GM21528 (cell line): ENCODE measurements at regions not wholly inside any gene's neighbourhood (a gene's known extent, or its start where the extent isn't known, plus 50 kb on each side); places are given as distances from the start of the nearest gene placed in this dataset.

Source experiments
- ATAC-seq: cut with Tn5 transposase; IDR thresholded peaks from one replicate; pipeline ENCODE4 v1.9.1; 2021; ENCODE audit warnings: mild to moderate bottlenecking, moderate library complexity; ENCODE audit not compliant: unreplicated experiment, low FRiP score

DNA sequence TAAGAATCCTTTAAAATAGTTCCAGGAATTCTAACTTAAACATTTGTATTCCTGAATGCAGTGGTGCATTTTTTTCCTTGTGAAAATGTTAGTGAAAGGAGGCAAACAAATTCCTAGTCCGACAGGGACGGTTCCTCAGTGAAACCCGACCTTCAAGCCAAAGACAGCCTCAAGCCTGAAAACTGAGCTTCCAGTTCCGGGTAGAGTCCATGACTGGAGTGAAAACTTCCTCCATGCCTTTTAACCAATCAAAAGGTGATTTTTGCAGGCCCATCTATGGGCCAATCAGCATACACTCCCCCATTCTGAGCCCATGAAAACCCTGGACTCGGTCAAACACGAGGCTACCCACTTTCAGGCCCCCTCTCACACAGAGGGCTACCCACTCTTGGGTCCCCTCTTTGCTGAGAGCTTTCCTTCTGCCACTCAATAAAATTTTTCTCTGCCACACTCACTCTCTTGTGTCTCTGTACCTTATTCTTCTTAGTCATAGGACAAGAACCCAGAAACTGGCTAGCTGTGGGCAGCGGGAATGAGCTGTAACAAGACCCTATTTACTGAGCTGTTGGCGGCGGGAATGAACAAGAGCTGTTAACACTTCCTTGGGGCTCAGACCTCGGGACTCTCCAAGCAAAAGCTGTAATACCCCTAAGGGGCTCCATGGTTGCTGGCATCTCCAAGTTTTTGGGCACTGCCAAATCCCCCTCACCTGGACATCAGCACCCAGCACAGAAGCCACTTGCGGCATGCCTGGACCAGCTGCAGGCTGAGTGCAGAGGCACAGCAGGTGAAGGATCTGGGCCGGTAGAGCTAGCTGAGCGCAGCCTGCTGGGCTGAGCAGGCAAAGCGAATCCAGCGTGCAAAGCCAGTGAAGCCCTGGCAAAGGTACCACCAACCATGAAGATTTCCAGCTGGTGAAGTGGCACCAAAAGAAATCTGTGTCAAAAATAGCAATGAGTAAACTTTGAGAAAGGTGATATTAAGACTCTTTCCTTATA is 598.8 kb downstream of the MCTP2 start:
- no peak for ATAC-seq

DNA sequence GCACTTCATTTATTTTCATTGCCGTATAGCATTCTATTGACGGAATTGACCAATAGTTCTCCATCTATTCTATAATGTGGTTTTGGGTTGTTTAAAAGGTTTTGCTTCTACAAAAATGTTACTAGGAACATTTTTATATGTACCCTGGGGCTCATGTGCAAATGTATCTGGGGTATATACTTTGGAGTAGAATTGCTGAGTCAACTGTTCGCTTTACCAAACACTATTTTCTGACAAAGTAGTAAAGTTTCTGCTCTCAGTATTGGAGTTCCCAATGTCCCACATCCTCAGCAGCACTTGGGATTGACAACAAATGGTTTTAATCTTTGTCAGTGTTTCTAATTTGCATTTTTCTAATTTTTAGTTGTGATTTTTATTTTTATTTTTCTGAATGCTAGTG is 602.6 kb downstream of the MCTP2 start:
- ATAC-seq: no peak

DNA sequence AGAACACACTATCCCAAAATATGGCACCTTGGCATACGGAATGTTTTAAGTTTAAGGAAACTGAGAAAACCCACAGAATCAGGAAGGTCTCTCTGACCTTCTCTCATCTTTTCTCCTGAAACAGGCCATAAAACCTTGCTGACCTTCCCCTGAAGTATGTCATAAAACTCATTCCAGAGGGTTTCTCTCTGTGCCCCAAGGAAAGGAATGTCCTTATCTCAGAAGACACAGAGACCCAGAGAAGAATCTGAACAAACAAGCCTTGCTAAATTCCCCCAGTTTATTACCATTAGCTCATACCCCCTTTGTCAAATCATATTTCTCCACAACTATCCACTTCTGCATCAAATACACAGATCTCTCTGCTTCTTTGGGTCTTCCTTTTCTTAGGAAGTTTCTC is 603.1 kb downstream of the MCTP2 start:
- no peak for ATAC-seq

DNA sequence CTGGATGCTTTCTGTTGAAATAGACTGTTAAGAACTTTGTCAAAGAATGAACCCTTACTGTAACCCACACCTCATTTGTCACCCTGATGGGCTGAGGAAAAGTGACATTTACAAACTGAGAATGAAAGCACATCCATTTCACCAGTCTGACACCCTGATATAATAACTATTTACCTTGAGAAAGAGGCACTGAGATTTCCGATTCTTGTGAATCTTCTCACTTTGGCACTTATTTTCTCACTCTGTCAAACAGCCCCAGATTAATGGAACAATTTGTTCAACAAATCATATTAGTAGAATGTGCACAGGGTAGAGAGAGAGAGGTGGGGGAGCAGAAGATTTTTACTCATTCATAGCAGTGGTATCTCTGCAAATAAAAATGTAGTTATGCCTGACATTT is 606.9 kb downstream of the MCTP2 start:
- ATAC-seq: no peak

DNA sequence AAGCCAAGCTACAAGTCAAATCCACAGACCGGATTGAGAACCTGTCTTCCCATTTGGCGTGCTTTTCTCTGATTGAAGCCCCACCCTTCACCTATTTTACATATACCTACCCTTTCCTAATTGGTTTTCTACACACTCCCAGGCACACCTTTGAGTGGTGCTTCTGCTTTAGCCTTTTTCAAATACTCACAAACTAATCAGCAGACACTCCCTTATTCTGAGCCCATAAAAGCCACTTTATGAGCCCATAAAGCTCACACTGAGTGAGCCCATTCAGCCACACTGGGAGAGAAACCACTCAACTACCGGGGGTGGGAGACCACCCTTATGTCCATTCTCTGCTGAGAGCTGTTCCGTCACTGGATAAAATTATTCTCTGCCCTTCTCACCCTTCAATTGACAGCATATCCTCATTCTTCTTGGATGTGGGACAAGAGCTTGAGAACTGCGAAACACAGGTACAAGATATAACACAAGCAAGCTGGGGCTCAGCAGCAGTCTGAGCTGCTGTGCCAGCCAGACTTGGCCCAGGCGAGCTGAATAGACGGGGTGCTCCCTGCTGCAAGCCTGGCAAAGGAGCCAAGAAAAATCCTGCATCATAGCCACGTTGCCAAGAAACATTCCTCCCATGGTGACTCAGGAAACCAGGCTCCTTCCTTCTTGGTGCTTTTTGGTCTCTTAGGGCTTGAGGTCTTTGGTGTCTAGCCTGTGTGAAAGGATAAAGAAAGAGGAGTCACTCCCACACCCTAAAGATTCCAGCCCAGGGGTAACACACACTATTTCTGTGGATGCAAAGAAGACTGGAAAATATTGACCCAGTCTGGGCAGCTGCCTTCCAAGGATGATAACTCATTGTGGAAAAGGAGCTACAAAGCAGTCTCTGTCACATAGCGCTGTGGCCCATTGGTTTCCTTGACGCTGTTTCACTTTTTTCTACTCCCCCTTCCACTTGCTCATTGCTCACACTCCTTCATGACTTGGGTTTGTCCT is 609.7 kb downstream of the MCTP2 start:
- no peak for ATAC-seq

DNA sequence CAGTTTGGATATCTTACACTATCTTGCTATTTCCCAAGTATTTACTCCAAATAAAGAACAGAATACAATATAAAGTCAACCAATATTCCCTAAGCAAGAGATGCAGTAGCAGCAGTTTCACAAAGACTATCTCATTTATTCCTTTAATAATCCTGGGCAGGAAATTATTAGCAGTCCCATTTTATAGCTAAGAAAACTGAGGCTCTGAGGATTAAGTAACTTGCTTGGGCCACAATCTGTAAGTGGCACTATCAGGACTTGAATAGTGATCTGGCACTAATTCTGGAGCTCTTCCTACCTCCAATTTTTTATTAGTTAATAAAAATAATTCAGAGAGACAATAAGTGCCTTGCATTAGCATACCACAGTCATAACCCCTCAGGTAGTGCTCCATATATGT is 611.7 kb downstream of the MCTP2 start:
- ATAC-seq: no peak

DNA sequence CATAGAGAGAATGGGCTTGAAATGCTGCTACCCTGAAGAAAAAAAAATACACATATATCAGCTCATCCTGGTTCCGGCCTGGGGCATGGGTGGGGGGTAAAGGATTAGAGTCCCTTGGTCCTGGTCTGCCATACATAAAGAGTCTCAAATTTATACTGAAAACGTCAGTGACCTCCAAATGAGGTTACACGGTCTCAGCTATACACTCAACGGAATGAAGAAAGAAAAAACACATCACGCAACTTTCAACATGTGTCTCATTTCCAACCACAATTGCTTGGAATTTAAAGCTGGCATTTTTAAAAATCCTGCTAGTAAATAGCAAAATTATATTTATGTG is 612.8 kb downstream of the MCTP2 start:
- ATAC-seq: no peak

DNA sequence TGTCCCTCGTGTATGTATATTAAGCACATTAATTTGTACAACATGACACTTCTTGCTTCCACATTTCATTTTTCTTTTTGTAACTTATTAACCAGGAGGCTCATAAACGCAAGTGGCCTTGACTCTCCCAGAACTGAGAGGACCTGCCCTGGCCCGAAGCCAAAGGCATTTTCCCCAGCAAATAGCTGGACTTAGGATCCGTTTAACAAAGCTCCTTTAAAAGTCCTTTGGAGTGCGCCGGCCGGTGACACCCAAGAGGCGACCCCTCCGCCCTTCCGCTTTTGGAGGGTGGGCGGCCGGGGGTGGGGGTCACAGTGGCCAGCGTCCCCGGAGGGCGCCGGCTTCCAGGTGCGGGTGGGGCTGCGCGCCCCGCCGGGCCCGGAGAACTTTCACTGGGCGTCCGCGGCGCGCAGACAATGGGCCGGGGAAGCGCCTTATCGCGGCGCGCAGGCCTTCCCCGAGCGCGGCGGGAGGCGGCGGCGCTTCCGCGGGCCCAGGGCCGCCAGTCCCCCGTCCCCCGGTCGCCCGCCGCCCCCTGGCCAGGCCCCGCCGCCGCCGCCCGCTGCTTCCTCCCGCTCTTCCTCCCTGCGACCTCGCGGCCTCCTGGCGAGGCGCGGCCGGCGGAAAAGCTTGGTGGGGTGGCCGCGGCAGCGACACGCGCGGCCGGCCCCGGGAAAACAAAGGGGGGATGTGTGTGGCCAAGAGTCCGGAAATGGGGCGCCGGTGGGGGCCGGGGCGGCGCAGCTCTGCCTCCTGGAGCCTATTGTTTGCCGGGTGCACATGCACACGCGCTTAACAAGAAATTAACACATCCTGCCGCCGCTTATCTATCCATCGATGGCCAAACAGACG is 613.4 kb downstream of the MCTP2 start:
- no peak for ATAC-seq

DNA sequence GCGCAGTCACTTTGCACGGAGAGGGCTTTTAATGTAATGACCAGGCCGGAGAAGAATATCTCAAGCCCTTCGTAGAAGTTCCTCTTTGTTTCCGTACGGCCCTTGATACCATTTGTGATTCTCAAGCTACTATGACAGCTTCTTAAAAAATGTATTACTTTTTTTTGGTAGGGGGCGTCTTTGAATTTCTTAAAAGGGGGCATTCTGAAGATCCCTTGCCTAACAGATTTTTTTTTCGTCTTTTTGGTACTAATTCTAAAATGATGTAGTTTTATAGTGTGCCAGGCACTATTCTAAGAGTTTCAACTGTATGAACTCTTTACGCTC is 614.0 kb downstream of the MCTP2 start:
- ATAC-seq: no peak

DNA sequence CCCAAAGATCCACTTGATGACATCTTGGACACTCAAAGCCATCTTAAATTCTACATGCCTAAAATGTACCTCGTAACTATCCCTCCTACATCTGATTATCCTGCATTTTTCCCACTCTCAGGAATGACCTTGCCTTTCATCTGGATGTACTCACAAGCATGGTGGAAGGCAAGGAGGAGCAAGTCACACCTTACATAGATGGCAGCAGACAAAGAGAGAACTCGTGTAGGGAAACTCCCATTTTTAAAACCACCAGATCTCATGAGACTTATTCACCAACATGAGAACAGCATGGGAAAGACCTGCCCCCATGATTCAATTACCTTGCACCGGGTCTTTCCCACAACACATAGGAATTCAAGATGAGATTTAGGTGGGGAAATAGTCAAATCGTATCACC is 616.0 kb downstream of the MCTP2 start:
- no peak for ATAC-seq

DNA sequence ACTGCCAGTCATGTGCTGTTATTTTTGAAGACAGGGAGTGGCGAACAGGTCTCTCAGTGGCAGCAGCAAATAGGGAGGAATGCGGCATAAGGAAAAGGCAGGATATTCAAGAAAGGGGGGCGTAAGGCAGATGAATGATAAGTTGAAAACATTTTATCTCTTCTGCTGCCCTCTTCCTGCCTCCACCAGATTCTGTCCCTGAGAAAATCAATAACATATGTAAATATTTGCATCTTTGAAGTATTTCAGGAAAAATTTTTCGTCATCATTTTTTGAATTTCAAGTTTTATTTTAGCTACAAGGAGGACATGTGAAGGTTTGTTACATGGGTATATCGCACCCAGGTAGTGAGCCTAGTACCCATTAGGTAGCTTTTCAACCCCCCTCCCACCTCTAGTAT is 616.7 kb downstream of the MCTP2 start:
- no peak for ATAC-seq

DNA sequence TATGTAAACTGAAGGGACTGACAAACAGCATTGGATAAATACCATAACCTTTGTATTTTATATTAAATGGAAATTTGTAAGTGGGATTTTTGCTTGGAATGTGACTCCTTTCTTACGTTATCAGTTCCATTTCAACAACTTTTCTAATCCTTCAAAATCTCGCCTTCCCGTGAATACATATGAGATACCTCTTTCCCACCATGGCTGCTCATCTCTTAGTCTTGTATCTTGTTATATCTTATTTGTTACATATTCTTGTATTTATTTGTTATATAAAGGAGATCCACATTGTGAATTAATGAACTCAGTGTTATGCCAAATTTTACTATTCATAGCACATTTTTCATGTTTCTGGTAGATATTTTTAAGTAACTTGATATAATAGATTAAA is 623.7 kb downstream of the MCTP2 start:
- ATAC-seq: no peak

DNA sequence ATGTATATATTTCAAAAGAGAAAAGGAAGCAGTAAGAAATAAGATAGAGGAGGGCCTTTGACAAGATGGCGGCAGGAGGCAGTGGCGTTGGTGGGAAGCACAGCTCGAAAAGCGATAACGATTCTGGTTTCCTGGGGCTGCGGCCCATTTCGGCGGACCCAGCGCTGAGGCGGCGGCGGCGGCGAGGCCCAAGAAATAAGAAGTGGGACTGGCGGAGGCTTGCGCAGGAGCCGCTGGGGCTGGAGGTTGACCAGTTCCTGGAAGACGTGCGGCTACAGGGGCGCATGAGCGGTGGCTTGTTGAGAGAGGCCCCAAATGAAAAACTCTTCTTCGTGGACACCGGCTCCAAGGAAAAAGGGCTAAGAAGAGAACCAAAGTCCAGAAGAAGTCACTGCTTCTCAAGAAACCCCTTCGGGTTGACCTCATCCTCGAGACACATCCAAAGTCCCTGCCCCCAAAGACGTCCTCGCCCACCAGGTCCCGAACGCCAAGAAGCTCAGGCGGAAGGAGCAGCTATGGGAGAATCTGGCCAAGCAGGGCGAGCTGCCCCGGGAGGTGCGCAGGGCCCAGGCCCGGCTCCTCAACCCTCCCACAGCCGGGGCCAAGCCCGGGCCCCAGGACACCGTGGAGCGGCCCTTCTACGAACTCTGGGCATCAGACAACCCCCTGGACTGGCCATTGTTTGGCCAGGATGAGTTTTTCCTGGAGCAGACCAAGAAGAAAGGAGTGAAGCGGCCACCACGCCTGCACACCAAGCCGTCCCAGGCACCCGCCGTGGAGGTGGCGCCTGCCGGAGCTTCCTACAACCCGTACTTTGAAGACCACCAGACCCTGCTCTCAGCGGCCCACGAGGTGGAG is 624.3 kb downstream of the MCTP2 start:
- no peak for ATAC-seq

DNA sequence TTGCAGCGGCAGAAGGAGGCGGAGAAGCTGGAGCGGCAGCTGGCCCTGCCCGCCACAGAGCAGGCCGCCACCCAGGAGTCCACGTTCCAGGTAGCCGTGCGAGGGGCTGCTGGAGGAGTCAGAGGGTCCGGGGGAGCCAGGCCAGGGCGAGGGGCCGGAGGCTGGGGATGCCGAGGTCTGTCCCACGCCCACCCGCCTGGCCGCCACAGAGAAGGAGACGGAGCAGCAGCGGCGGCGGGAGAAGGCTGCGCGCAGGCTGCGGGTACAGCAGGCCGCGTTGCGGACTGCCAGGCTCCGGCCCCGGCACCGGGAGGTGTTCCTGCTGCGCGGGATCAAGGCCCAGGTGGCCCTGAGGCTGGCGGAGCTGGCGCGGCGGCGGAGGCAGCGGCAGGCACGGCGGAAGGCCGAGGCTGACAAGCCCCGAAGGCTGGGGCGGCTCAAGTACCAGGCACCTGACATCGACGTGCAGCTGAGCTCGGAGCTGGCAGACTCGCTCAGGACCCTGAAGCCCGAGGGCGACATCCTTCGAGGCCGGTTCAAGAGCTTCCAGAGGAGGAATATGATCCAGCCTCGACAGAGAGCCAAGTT is 625.0 kb downstream of the MCTP2 start:
- no peak for ATAC-seq

DNA sequence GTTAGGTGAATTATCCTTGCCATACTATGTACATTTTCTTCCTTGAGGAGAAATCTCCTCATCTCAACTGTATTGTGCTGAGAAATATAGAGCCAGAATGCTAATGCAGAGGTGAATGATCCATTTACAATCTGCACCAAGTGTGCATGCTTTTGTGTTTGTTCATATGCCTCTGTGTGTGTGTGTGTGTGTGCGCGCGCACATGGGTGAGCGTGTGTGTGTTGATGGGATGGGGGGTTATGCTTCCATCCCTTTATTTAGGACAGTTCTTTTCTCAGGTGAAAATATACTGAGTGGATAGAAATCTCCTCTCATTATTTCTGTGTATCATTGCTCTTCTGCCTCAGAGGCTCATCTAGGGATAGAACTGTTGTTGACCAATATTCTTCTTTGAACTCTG is 626.1 kb downstream of the MCTP2 start:
- no peak for ATAC-seq

DNA sequence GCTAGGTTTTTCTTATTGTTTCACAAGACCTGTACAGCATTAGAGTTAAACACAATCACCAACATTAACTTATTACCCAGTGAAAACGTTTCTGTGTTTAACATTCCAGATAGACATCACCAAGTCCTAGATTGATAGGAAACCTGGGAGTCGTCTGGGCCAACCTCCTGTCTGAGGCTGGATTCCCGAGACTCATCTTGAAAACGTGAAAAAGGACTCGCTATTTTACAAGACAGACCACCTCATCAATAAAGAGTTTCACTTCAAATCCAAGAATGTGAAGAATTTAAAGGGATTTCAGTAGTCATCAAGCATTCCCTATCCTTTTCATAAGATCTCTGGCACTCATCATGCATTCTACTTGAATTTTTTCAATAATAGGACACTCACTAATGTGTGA is 626.6 kb downstream of the MCTP2 start:
- ATAC-seq: no peak

DNA sequence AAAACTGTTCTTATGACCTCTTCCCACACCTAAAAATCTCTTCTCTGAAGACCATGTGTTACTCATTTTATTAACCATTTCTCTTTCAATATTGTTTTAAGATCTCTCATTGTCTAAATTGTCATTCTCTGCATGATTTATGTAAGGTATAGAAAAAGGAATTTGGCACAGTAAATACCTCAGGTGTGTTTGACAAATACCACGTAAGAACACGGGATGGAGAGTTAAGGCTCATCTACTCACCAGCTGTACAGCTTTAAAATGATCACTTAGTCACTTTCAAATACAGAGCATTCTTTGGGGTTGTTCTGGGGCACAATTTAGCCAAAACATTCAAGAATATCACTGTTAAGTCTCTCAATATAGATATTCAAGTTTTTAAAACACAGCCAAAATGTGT is 627.1 kb downstream of the MCTP2 start:
- no peak for ATAC-seq

DNA sequence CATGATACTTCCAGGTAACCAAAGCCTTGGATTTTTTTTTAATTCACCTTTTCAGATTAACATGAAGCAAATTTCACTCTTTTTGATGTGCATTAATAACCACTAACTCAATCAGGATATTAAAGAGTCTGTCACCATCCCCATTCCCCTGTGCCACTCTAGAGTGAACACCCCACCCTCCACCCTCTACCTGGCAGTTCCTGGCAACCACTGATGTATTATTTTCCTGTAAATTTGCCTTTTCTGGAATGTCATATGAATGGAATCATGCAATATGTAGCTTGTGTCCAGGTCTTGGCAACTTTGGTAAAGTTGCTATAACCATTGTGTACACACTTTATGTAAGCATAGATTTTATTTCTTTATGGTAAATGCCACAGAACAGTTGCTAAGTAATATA is 627.6 kb downstream of the MCTP2 start:
- no peak for ATAC-seq

DNA sequence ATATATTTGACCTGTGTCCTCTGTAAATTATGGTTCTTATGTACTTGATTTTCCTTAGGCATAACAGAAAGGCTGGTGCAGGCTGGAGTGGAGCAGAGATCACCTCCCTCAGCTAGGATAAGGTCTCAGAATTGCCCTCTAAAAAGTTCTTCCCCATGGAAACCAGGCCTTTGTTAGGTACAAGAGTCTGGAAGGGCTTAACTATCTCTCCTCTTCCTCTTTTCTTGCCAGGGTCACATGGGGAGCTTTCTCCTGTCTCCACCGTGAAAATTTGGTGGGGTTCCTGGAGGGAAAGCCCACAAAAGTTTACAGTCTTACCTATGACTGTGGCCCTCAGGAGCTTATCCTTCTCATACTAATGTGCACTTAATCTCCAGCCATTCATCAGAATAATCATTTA is 633.2 kb downstream of the MCTP2 start:
- no peak for ATAC-seq
